Right renal cortex interstitium (tissue), 3 donors: ENCODE measurements at regions not wholly inside any gene's neighbourhood (a gene's known extent, or its start where the extent isn't known, plus 50 kb on each side); places are given as distances from the start of the nearest gene placed in this dataset.
A peak's percentile ranks its signal among the peaks of the same experiment; 100 is the strongest.
"Not testable (repeated sequence)": the region's sequence is repeated elsewhere in the genome, so short reads cannot be mapped to it uniquely, and the experiment has no call there.

Source experiments
- DNase-seq, 3 donors: peaks; one replicate each; pipeline ENCODE4 v3.0.0-alpha.2; 2013; ENCODE audit warnings: low read depth in 3 of 3, low spot score in 2 of 3

DNA sequence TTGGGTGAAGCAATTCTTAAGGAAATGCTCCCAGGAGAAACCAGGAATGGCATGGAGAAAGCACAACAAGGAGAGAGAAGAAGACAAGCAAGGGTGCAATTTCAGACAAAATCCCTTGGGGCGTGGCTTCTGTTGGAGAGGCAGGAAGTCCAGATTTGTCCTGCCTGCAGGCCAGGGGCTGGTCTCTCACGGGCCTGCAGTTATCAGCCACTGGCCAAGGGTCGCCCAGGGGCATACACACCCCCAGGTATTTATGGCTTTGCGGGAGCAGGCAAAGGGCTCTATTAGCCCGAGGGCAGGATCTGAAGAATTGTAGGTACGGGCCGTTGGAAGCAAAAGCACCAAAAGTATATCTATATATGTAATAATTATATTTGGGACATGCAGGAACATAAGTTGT, 87.7 kb downstream of the IYD start:
- no peak for DNase-seq

DNA sequence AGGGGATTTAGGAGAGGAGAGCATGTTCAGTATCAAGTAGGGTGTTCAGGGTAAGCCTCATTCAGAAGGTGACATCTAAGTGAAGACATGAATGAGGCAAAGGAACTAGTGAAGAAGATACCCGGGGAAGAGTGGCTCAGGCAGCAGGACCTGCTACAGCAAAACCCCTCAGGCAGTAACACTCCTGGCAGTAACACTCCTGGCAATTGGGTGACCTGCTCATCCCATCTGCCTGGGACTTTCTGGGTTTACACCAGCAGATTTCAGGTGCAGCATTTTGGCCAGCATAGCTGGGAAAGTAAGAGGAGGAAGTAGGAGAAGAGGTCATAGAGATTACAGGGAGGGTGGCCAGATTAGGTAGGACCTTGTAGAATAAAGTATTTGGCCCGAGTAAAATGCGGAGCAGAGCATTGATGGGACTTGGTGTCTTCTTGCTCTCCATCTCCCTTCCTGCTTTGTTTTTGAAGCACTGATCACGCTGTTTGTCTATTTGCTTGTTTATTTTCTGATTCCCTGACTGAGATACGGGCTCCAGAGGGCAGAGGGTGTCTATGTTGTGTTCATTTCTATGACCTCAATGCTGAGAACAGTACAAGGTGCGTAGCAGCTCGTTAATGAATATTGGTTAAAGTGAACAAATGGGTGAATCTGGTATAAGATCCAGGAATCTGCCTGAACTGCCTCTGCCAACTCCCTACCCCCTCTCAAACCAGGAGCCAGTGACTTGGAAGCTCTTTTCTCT, 88.3 kb downstream of the IYD start:
- DNase-seq, result no peak

DNA sequence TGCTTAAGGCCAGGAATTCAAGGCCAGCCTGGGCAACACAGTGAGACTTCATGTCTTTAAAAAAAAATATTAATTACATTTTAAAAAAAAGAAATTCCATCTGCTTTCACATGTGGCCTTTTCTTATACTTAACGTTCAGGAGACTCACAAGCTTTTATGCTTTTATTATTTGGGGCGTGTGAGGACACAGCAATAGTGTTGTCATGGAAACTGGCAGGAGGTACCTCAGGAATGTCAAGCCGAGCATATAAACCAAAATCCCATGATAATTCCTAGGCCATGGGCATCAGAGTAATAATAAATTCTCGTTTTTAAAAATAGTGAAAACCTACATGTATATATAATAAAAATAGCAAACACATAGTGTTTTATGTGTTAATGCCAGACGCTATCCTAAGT, 89.8 kb downstream of the IYD start:
- DNase-seq, result no peak

DNA sequence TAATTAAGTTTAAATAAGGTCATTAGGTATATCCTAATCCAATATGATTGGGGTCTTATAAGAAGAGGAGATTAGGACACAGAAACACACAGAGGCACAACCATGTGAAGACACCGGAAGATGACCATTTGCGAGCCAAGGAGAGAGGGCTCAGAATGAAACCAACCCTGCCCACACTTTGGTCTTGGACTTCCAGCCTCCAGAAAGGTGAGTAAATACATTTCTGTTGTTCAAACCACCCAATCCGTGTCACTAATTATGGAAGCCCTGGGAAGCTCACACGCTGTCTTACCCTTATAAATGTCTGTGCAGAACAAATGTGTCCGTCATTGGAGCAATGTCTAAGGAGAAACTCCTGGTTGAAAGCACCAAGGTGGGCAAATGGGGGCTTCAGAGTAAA, 95.0 kb downstream of the IYD start:
- no peak for DNase-seq

DNA sequence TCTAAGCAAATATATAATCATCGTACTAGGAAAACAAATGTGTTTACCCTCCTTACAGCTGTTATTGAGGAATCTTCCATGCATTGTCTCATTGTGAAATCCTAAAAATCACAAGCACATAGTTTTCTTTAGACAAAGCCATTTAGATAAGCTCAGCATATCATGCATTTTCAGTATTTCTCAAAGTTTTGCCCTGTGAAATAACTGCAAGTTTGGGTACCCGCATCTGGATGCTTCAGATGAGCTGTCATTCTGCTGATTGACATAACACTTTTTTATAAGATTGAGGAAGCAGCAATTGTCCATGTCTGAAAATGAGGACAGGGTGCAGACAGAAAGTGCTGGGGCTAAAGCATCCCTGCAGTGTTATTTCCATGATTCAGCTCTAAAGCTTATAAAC, 96.2 kb downstream of the IYD start:
- no peak for DNase-seq

DNA sequence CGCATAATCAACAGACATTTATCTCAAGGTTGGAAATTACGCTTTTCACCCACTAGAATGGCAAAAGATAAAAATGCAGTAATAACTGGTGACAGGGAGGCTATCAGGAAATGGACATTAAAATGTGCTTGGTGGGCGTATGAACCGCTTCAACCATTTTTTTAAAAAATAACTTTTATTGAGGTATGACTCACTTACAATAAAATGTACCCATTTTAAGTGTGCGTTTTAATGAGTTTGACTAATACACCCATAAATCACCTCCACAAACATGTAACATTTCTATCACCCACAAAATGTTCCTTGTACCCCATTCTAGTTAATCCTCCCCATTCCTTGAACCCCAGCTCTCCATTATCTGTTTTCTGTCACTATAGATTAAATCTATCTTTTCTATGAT, 96.8 kb downstream of the IYD start:
- no peak for DNase-seq

DNA sequence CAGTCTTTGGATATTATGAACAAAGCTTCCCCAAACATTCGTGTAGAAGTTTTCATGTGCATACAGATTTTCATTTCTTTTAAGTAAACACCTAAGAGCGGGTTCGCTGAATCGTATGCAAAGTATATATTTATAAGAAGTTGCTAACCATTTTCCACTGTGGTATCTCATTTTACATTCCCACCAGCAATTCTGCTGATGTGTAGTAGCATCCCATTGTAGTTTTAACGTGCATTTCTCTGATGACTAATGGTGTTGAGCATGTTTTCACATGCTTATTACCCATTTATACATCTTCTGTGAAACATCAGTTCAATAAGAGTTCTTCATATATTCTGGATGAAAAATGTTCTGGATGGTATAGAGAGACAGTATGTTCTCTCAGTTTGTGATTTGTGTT, 97.4 kb downstream of the IYD start:
- DNase-seq, result no peak

DNA sequence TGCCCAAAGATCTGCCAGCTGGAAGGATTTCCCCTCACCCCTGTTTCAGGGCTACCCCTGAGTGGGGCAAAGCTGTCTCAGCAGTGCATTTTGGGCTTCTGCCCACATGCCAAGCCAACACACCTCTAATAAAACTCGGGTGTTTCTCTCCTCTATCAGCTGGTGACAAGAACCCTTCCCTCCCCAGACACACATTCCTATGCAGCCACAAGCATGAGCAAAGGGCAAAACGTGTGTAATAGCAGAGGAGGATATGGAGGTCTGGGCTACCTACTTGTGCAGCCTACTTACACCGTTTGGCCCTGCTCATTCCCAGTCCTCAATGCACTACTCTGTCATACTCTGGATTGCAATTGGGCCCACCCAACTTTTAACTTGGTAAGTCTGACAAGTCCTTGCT, 101.3 kb downstream of the IYD start:
- no peak for DNase-seq

DNA sequence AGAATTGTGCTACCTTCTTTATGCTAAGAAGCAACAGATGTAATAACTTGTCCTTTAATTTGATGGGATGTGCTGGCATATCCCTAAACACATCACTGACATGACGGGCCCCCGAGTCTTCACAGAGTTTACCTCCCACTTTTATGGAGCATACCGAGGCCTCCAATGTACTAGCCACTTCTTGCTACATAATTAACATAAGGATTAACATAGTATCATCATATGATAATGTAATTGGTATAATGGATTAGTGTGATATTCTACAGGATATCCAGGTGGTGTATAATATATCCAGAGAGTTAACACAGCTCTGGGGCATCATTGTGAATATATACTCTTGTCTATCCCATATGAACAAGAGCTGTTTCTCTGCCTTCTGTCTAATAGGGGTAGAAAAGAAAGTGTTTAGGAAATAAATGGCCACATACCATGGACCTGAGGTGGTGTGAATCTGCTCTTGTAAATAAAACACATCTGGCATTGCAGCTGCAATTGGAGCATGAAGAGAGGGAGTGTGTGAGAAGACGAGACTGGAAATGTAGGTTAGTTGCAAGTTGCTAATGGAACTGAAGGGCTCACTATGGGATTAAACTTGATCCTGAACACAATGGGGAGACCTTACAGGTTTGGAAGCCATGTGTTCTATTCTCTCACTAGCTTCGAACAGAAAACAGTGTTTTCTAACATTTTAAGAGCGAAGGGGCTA, 102.3 kb downstream of the IYD start:
- no peak for DNase-seq

DNA sequence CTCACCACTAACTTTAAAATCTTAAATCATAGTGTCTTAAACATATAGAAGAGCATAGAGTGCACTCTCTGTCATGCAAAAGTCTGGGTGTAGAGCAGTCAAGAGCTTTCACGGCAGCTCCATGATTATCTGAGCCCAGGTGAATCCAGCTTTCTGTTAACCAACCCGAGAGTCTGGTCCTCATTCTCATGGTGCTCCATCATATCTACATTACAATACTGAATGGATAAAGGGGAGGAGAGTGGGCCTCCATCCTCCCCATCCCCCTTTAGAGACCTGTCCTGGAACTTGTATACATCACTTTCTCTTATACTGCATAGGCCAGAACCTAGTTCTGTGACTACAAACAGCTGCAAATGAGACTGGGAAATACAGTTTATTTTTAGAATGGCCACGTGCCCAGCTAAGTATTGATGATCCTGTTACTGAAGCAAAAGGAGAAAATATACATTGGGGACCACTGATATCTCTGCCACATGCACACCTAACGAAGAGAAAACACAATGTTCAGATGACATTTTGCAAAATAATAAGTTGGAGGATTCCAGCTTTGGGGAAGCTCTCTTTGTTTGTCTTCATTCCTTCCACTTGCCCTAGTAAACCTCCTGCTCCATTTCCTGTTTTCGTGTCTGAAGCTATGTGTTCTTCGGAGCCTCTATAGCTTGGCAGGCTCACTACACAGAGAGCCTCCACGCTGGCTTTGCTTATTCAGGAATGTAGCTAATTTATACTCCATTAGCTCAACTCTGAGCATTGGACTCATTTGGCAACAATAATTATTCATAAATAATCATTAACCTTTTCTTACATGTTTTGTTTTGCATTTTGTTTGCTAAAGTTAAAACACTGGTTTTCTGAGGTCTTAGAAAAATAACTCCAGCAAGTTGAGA, 110.1 kb downstream of the IYD start:
- DNase-seq, result peak; percentile 24 to 39 (median 33)

DNA sequence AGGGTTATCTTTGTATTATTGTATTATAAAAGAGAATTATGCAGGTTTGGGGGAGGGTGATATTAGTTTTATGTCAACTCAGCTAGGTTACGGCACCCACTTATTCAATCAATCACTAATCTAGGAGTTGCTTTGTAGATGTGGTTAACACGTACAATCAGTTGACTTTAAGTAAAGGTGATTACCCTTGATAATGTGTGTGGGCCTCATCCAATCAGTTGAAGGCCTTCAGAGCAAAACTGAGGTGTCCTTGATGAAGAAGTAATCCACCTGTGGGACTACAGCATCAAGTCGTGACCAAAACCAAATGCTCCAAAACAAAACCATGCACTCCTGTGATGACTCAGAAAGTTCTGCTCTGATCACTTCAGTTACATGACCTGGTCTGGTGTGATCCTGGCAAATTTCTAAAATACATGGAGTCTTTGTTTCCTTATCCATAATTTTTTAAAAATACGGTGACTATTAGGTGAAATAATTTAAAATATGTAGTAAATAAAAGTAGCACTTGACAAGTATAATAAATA, 114.1 kb downstream of the IYD start:
- no peak for DNase-seq

DNA sequence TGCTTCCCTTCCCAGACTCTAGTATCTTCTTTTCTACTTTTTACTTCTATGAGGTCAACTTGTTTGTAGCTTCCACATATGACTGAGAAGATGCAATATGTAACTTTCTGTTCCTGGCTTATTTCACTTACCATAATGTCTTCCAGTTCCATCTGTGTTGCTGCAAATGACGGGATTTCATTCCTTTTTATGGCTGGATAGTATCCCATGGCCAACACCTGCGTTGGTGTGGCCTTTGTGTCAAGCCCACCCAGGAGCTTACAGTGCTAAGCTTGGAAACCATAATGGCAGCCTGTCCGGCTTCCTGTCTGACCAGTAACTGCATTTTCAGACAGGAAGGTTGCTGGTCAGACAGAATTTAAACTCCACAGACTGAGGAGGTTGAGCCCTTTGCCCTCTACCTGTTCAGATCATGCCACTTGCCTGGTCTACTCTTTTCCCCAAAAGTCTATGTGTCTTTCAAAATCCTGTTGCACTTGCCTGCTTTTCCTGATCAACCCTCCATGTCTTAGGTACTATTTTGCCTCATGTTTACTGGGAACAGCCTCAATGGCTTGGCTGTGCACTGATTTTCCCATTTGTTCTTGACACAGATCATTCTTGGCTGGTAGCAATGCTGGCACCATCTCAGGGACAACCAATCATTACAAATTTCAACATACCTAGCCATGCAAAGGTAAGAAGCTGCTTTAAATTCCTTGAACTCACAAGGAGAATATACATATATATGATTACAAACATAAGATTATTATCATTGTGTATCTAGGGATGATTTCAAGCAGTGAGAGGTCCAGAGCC, 114.3 kb upstream of the PLEKHG1 start:
- no peak for DNase-seq

DNA sequence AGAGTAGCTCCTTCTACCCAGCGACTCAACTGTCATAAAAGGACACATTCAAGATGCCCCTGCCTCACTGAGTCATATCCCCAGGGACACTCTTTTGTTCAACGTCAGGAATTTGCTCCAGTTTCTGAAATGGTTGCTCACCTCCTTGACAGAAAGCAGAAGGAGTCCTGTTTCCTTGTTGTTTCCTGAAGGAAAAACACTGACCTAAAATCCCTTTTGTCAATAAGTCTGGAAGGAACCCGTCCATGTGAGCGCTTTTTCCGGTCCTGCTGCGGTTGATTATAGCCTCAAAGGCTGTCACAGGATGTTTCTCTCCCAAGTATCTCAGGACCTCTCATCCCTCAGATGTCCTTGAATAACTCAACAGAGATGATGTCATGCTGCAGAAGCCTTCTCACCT, 113.6 kb upstream of the PLEKHG1 start:
- DNase-seq, result no peak

DNA sequence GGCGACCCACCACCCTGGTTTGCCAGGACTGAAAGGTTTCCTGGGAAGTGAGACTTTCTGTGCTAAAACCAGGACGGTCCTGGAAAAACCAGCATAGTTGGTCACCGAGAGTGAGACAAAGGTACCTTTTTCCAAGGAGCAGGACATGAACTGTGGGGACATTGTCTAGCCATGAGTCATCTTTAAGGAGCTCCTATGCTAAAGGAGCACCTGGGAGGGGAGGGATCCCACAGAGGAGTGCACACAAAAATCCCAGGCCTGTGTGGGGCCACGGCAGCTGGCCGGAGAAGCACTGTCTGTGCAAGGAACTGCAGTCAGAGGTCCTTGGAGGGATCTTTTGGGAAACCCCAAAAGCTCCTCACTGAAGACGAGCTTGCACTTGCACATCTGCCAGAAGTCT, 109.1 kb upstream of the PLEKHG1 start:
- DNase-seq, result no peak

DNA sequence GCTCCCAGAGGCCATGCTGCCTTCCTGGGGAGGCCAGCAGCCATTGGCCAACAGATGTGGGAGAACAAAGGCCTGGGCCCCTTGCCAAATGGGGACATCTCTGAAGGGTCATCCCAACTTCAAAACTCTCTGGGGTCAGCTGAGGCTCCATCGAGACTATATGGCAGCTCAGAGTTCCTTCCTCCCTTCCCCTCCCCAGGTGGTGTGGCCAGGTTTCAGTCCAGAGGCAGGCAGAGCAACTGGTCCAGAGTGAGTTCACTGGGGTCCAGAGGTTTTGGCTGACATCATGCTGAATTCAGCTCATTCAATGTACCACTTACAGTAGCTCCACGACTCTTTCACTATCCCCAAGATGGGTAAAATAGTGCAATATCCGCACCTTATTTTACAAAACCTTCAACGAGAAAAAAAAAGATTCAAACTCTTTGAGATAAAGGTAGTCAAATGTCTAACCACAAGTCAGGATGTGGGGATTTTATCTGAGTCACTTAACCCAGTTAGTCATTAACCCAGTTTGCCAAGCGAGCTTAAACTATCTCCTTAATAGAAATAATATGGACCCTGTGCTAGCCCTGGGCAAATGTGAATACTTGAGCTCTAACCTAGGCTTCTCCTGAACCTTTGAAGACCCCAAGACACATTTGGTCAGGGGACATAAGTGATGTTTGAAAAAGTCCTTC, 108.4 kb upstream of the PLEKHG1 start:
- DNase-seq, result no peak

DNA sequence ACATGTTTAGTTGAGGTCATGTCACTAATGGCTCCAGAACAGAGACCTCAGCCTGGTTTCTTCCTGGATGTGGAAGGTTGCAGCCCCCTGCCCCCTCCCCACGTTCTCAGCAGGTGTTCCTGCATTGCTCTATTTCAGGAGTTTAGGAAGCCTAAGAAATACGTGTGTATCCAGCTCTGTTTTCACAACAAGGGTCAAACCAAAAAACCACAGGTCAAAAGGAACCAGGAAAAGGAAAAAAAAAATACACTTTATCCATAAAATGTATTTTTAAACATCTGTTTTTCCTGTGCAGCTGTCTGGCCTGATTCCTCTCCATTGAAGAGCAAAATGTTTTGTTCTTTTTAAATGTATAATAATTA, 107.9 kb upstream of the PLEKHG1 start:
- DNase-seq, result no peak

DNA sequence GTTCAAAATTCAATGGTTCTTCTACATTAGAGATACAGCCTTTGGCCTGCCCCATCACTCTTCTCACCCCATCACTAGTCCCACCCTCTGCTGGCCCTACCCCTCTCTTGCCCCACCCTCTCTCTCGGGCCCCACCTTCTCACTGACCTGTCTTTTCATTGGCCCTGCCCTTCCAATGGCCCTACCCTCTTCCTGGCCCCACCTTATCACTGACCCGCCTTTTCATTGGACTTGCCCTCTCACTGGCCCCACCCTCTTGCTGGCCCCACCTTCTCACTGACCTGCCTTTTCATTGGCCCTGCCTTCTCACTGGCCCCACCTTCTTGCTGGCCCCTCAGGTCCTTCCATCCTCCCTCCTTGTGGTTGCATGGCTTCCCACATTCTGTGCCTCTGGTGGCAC, 107.2 kb upstream of the PLEKHG1 start:
- no peak for DNase-seq

DNA sequence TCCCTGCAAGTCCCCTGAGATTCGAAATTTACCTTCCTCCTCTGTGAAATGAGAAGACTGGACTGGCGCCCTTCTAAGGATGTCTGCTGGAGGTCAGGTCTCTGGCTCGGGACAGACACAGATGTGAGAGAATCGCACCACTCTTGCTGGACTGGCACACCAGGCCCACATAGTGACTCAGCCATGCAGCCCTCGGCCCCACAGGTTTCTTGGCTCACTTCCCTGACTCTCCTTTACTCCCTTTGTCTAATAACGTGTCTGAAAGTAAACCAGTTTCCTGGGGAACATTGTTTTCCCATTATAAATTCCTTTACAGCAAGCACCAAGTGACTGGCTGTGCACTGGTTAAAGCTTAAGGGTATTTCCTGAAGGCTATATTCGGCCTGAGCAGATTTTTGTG, 106.7 kb upstream of the PLEKHG1 start:
- no peak for DNase-seq

DNA sequence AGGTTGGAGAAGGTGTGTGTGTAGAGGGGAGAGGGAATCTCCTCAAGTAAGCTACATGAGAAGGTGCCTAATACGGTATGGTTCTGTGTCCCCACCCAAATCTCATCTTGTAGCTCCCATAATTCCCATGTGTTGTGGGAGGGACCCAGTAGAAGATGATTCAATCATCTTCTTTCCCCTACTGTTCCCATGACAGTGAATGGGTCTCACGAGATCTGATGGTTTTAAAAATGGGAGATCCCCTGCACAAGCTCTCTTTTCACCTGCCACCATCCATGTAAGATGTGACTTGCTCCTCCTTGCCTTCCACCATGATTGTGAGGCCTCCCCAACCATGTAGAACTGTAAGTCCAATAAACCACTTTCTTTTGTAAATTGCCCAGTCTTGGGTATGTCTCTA, 106.1 kb upstream of the PLEKHG1 start:
- not testable (repeated sequence) for DNase-seq

DNA sequence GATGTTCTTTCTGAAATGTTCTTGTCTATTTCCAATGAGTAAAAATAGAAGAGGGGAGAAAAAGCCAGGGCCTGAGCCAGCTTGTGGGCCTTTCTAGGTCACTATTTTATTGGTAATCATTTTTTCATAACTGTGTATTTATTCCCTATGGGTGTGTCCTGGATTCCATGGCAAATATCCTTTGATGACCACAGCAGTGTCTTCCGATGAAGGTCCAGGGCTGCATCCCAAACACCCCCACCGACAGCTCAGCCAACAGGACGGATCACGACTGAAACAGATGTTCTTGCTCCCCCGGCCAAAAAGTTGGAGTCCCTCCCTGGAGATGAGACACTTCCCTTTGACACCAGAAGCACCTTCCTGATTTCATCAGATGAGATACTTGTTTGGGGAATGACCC, 105.4 kb upstream of the PLEKHG1 start:
- no peak for DNase-seq
